GM23338 (cell line): ENCODE measurements at regions not wholly inside any gene's neighbourhood (a gene's known extent, or its start where the extent isn't known, plus 50 kb on each side); places are given as distances from the start of the nearest gene placed in this dataset.

Source experiments
- ATAC-seq: fragments of 200-7000 bp; cut with Tn5 transposase; 3 replicates; pipeline ENCODE4 v1.9.1; 2020
- DNase-seq: peaks from one replicate; pipeline ENCODE4 v3.0.0-alpha.2; 2015; ENCODE audit warnings: low spot score
- H2AFZ ChIP-seq: fragments of 200-600 bp; sonication (generic); 2 replicates; pipeline ENCODE4 v1.8.0; 2016; ENCODE audit warnings: antibody characterized with exemption, mild to moderate bottlenecking, moderate library complexity
- H3F3A ChIP-seq: fragments of 200-600 bp; sonication (generic); replicated peaks from 2 replicates; pipeline ENCODE4 v1.8.0; 2017; ENCODE audit warnings: antibody characterized with exemption, mixed run types, low read depth
- H3K27ac ChIP-seq: fragments of 200-600 bp; sonication (generic); 2 replicates; pipeline ENCODE4 v1.6.1; 2016; ENCODE audit warnings: low read depth
- H3K27me3 ChIP-seq: fragments of 200-600 bp; sonication (generic); 2 replicates; pipeline ENCODE4 v1.8.0; 2016; ENCODE audit warnings: mild to moderate bottlenecking, mixed run types, moderate library complexity; ENCODE audit not compliant: insufficient read depth
- H3K36me3 ChIP-seq: fragments of 200-600 bp; sonication (generic); 2 replicates; pipeline ENCODE4 v1.8.0; 2016; ENCODE audit warnings: mild to moderate bottlenecking; ENCODE audit not compliant: insufficient read depth
- H3K4me1 ChIP-seq: fragments of 200-600 bp; sonication (generic); 2 replicates; pipeline ENCODE4 v1.8.0; 2016; ENCODE audit warnings: mild to moderate bottlenecking, moderate library complexity; ENCODE audit not compliant: insufficient read depth
- H3K4me2 ChIP-seq: fragments of 200-600 bp; sonication (generic); 2 replicates; pipeline ENCODE4 v1.7.1; 2017; ENCODE audit warnings: mixed run types
- H3K4me3 ChIP-seq: fragments of 200-600 bp; sonication (generic); 2 replicates; pipeline ENCODE4 v1.6.1; 2016; ENCODE audit warnings: mixed run types
- H3K79me2 ChIP-seq: fragments of 200-600 bp; sonication (generic); replicated peaks from 2 replicates; pipeline ENCODE4 v1.8.0; 2017; ENCODE audit warnings: mild to moderate bottlenecking; ENCODE audit not compliant: insufficient read depth
- H3K9me2 ChIP-seq: fragments of 200-600 bp; sonication (generic); 2 replicates; pipeline ENCODE4 v1.8.0; 2017; ENCODE audit not compliant: insufficient read depth
- H4K20me1 ChIP-seq: fragments of 200-600 bp; sonication (generic); replicated peaks from 2 replicates; pipeline ENCODE4 v1.8.0; 2017; ENCODE audit warnings: mild to moderate bottlenecking; ENCODE audit not compliant: insufficient read depth
- H3K27ac Mint-ChIP-seq: 2 replicates; pipeline ENCODE4 v1.8.0; 2020; ENCODE audit warnings: inconsistent platforms, mild to moderate bottlenecking, moderate library complexity, mixed read lengths
- H3K27me3 Mint-ChIP-seq: 3 replicates; pipeline ENCODE4 v1.8.0; 2022; ENCODE audit warnings: low read depth, mild to moderate bottlenecking, moderate library complexity, mixed read lengths, inconsistent platforms; ENCODE audit not compliant: insufficient read depth, poor library complexity
- H3K36me3 Mint-ChIP-seq: 3 replicates; pipeline ENCODE4 v1.8.0; 2021; ENCODE audit warnings: low read depth, mild to moderate bottlenecking, inconsistent platforms, moderate library complexity, mixed read lengths
- H3K4me1 Mint-ChIP-seq: 3 replicates; pipeline ENCODE4 v1.8.0; 2020; ENCODE audit warnings: mild to moderate bottlenecking, inconsistent platforms, mixed read lengths
- H3K4me3 Mint-ChIP-seq: 3 replicates; pipeline ENCODE4 v1.8.0; 2021; ENCODE audit warnings: moderate library complexity, mild to moderate bottlenecking, inconsistent platforms, mixed read lengths
- H3K9me3 Mint-ChIP-seq: 3 replicates; pipeline ENCODE4 v1.8.0; 2020; ENCODE audit warnings: moderate library complexity, mild to moderate bottlenecking, inconsistent platforms, mixed read lengths
- CREB1 ChIP-seq: fragments of 250-450 bp; sonication (Bioruptor Pico); IDR thresholded peaks from 2 replicates; pipeline ENCODE4 v1.5.0; 2020; ENCODE audit warnings: low read depth, mild to moderate bottlenecking, moderate library complexity
- EZH2 ChIP-seq: fragments of 200-600 bp; sonication (generic); IDR thresholded peaks from one replicate; pipeline ENCODE4 v1.8.0; 2017; ENCODE audit warnings: antibody characterized with exemption, mild to moderate bottlenecking, low read depth; ENCODE audit not compliant: unreplicated experiment
- EZH2phosphoT487 ChIP-seq: fragments of 200-600 bp; sonication (generic); IDR thresholded peaks from one replicate; pipeline ENCODE4 v1.8.1; 2018; ENCODE audit warnings: antibody characterized with exemption; ENCODE audit not compliant: unreplicated experiment
- JUNB ChIP-seq: IDR thresholded peaks from one replicate; pipeline ENCODE4 v1.6.1; 2016; ENCODE audit warnings: antibody characterized with exemption; ENCODE audit not compliant: unreplicated experiment
- NANOG ChIP-seq: IDR thresholded peaks from 2 replicates; pipeline ENCODE4 v1.6.1; 2016; ENCODE audit warnings: antibody characterized with exemption, borderline replicate concordance
- POLR2AphosphoS5 ChIP-seq: IDR thresholded peaks from 2 replicates; pipeline ENCODE4 v1.6.1; 2016; ENCODE audit warnings: antibody characterized with exemption, low read depth
- STAT1 ChIP-seq: IDR thresholded peaks from one replicate; pipeline ENCODE4 v1.6.1; 2016; ENCODE audit warnings: antibody characterized with exemption; ENCODE audit not compliant: unreplicated experiment
- ZNF114 ChIP-seq: fragments of 250-450 bp; sonication (Bioruptor Pico); IDR thresholded peaks from 2 replicates; pipeline ENCODE4 v1.5.0; 2020; ENCODE audit warnings: mild to moderate bottlenecking, moderate library complexity
- ZNF331 ChIP-seq: fragments of 250-450 bp; sonication (Bioruptor Pico); IDR thresholded peaks from 2 replicates; pipeline ENCODE4 v1.5.0; 2020; ENCODE audit warnings: low read depth, mild to moderate bottlenecking, moderate library complexity
- TF ChIP-seq, protein P1 (sequence below): fragments of 250-450 bp; sonication (Bioruptor Pico); IDR thresholded peaks from 2 replicates; pipeline ENCODE4 v1.5.0; 2020; ENCODE audit warnings: mild to moderate bottlenecking, moderate library complexity
- TF ChIP-seq, protein P2 (sequence below): IDR thresholded peaks from one replicate; pipeline ENCODE4 v1.6.1; 2018; ENCODE audit warnings: antibody characterized with exemption; ENCODE audit not compliant: unreplicated experiment
- TF ChIP-seq, protein P3 (sequence below): IDR thresholded peaks from 2 replicates; pipeline ENCODE4 v1.6.1; 2016; ENCODE audit warnings: antibody characterized with exemption

DNA sequence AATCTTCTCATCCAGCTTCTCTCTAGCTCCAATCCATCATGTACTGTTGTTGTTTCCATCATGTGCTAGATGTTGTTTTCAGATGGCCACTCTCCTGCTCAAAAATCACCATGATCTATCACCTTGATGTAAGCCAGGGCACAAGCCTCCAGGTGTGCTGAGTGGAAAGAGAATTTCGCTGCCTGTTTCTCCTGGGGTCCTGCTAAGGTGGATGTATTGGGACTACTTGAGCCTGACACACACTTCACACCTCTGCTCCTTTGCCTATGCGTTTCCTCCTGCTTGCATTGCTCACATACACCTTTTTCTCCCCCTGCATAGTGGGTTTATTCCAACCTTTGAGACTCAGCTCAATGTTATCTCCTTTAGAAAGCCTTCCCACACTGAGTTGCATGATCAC is 287.6 kb downstream of the CYRIA start:
- H3K4me1 ChIP-seq, result no peaks in the 10 kb centered on the region
- ATAC-seq, result no peak

DNA sequence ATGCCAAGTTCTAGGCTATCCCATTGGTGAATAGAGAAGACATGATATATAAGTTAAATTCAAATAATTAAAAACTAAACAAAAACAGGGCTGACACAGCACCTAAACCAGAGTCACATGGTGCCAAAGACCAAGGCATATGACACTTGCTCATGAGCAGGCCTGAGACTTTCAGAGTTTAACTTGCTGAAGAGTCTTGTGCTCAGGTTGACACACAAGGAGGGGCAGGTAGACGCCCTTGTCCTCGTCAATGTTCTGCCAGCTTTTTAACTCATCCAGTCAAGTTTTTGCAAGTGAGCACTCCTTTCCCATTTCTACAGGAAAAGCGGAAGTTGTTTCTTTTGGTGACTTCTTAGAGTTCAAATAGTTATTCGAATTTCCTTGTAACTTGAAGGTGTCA is 289.7 kb downstream of the CYRIA start:
- H3K4me1 Mint-ChIP-seq, result peaks cover 3% of the 10 kb centered on the region; the same call in 1 of the 3 replicates
- H3K27ac ChIP-seq, result no peak overlapping the region
- no peak for DNase-seq
- no peaks in the 10 kb centered on the region for H3K9me3 Mint-ChIP-seq
- H3K27me3 ChIP-seq, result no peaks in the 10 kb centered on the region
- no peak overlapping the region for H3K4me3 ChIP-seq
- H3K4me2 ChIP-seq, result no peak overlapping the region
- H3K36me3 ChIP-seq, result no peaks in the 10 kb centered on the region
- no peaks in the 10 kb centered on the region for H3F3A ChIP-seq
- no peak overlapping the region for H3K4me3 Mint-ChIP-seq
- H3K9me2 ChIP-seq, result peaks cover 7% of the 10 kb centered on the region
- no peak overlapping the region for H2AFZ ChIP-seq
- no peaks in the 10 kb centered on the region for H4K20me1 ChIP-seq
- H3K36me3 Mint-ChIP-seq, result no peaks in the 10 kb centered on the region
- H3K27ac Mint-ChIP-seq, result no peak overlapping the region
- no peaks in the 10 kb centered on the region for H3K4me1 ChIP-seq
- no peak for ATAC-seq
- no peaks in the 10 kb centered on the region for H3K79me2 ChIP-seq
- no peaks in the 10 kb centered on the region for H3K27me3 Mint-ChIP-seq
- TF ChIP-seq ZNF331 (no peak), JUNB (no peak), STAT1 (no peak), ZNF114 (CRISPR knock-in tag) (no peak), EZH2phosphoT487 (no peak), NANOG (no peak), POLR2AphosphoS5 (no peak), EZH2 (no peak), CREB1 (CRISPR knock-in tag) (no peak)
- TF ChIP-seq, protein P1, sequence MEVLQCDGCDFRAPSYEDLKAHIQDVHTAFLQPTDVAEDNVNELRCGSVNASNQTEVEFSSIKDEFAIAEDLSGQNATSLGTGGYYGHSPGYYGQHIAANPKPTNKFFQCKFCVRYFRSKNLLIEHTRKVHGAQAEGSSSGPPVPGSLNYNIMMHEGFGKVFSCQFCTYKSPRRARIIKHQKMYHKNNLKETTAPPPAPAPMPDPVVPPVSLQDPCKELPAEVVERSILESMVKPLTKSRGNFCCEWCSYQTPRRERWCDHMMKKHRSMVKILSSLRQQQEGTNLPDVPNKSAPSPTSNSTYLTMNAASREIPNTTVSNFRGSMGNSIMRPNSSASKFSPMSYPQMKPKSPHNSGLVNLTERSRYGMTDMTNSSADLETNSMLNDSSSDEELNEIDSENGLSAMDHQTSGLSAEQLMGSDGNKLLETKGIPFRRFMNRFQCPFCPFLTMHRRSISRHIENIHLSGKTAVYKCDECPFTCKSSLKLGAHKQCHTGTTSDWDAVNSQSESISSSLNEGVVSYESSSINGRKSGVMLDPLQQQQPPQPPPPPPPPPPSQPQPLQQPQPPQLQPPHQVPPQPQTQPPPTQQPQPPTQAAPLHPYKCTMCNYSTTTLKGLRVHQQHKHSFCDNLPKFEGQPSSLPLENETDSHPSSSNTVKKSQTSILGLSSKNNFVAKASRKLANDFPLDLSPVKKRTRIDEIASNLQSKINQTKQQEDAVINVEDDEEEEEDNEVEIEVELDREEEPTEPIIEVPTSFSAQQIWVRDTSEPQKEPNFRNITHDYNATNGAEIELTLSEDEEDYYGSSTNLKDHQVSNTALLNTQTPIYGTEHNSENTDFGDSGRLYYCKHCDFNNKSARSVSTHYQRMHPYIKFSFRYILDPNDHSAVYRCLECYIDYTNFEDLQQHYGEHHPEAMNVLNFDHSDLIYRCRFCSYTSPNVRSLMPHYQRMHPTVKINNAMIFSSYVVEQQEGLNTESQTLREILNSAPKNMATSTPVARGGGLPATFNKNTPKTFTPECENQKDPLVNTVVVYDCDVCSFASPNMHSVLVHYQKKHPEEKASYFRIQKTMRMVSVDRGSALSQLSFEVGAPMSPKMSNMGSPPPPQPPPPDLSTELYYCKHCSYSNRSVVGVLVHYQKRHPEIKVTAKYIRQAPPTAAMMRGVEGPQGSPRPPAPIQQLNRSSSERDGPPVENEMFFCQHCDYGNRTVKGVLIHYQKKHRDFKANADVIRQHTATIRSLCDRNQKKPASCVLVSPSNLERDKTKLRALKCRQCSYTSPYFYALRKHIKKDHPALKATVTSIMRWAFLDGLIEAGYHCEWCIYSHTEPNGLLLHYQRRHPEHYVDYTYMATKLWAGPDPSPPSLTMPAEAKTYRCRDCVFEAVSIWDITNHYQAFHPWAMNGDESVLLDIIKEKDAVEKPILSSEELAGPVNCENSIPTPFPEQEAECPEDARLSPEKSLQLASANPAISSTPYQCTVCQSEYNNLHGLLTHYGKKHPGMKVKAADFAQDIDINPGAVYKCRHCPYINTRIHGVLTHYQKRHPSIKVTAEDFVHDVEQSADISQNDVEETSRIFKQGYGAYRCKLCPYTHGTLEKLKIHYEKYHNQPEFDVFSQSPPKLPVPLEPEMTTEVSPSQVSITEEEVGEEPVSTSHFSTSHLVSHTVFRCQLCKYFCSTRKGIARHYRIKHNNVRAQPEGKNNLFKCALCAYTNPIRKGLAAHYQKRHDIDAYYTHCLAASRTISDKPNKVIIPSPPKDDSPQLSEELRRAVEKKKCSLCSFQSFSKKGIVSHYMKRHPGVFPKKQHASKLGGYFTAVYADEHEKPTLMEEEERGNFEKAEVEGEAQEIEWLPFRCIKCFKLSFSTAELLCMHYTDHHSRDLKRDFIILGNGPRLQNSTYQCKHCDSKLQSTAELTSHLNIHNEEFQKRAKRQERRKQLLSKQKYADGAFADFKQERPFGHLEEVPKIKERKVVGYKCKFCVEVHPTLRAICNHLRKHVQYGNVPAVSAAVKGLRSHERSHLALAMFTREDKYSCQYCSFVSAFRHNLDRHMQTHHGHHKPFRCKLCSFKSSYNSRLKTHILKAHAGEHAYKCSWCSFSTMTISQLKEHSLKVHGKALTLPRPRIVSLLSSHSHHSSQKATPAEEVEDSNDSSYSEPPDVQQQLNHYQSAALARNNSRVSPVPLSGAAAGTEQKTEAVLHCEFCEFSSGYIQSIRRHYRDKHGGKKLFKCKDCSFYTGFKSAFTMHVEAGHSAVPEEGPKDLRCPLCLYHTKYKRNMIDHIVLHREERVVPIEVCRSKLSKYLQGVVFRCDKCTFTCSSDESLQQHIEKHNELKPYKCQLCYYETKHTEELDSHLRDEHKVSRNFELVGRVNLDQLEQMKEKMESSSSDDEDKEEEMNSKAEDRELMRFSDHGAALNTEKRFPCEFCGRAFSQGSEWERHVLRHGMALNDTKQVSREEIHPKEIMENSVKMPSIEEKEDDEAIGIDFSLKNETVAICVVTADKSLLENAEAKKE (CRISPR knock-in tag), result no peak
- TF ChIP-seq, protein P2, sequence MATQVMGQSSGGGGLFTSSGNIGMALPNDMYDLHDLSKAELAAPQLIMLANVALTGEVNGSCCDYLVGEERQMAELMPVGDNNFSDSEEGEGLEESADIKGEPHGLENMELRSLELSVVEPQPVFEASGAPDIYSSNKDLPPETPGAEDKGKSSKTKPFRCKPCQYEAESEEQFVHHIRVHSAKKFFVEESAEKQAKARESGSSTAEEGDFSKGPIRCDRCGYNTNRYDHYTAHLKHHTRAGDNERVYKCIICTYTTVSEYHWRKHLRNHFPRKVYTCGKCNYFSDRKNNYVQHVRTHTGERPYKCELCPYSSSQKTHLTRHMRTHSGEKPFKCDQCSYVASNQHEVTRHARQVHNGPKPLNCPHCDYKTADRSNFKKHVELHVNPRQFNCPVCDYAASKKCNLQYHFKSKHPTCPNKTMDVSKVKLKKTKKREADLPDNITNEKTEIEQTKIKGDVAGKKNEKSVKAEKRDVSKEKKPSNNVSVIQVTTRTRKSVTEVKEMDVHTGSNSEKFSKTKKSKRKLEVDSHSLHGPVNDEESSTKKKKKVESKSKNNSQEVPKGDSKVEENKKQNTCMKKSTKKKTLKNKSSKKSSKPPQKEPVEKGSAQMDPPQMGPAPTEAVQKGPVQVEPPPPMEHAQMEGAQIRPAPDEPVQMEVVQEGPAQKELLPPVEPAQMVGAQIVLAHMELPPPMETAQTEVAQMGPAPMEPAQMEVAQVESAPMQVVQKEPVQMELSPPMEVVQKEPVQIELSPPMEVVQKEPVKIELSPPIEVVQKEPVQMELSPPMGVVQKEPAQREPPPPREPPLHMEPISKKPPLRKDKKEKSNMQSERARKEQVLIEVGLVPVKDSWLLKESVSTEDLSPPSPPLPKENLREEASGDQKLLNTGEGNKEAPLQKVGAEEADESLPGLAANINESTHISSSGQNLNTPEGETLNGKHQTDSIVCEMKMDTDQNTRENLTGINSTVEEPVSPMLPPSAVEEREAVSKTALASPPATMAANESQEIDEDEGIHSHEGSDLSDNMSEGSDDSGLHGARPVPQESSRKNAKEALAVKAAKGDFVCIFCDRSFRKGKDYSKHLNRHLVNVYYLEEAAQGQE, result no peak

More for the DNA sequence above, 287.6 kb downstream of the CYRIA start:
- Histone ChIP-seq H3K9me2 (peaks cover 7% of the 10 kb centered on the region; the same call in 1 of the 2 replicates), H3K4me3 (no peak overlapping the region), H2AFZ (peak overlapping the region; percentile 63), H4K20me1 (no peaks in the 10 kb centered on the region), H3K36me3 (no peaks in the 10 kb centered on the region), H3K27me3 (no peaks in the 10 kb centered on the region), H3K4me2 (no peak overlapping the region), H3K79me2 (no peaks in the 10 kb centered on the region), H3K27ac (no peak overlapping the region), H3F3A (no peaks in the 10 kb centered on the region)
- DNase-seq, result no peak
- Mint-ChIP-seq H3K4me3 (no peak overlapping the region), H3K4me1 (peaks cover 4% of the 10 kb centered on the region; the same call in 2 of the 3 replicates), H3K27ac (no peak overlapping the region), H3K27me3 (no peaks in the 10 kb centered on the region), H3K36me3 (no peaks in the 10 kb centered on the region), H3K9me3 (no peaks in the 10 kb centered on the region)
- TF ChIP-seq, protein P3, sequence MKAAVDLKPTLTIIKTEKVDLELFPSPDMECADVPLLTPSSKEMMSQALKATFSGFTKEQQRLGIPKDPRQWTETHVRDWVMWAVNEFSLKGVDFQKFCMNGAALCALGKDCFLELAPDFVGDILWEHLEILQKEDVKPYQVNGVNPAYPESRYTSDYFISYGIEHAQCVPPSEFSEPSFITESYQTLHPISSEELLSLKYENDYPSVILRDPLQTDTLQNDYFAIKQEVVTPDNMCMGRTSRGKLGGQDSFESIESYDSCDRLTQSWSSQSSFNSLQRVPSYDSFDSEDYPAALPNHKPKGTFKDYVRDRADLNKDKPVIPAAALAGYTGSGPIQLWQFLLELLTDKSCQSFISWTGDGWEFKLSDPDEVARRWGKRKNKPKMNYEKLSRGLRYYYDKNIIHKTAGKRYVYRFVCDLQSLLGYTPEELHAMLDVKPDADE, result no peak
- TF ChIP-seq EZH2phosphoT487 (no peak), ZNF331 (no peak)
